Naive thymus-derived CD4-positive, alpha-beta T cell (primary cell): ENCODE measurements at regions not wholly inside any gene's neighbourhood (a gene's known extent, or its start where the extent isn't known, plus 50 kb on each side); places are given as distances from the start of the nearest gene placed in this dataset.
A peak's percentile ranks its signal among the peaks of the same experiment; 100 is the strongest.

ENCODE experiments used
- ATAC-seq: fragments of 150-1000 bp; cut with Tn5 transposase; 2 replicates; pipeline ENCODE4 v1.10.0; 2021; ENCODE audit warnings: mild to moderate bottlenecking, moderate library complexity
- CTCF ChIA-PET: fragments of 350-600 bp; sonication (Branson Sonifier 250); formaldehyde crosslinking; loops from one replicate; lab custom pipeline; 2021; ENCODE audit warnings: antibody characterized with exemption; lab: Charles Lee
- POLR2A ChIA-PET: fragments of 350-600 bp; sonication (Branson Sonifier 250); formaldehyde crosslinking; loops from one replicate; lab custom pipeline; 2021; ENCODE audit warnings: antibody characterized with exemption, inconsistent platforms; lab: Charles Lee
- DNase-seq, 9 donors: peaks; one replicate each; pipeline versions ENCODE4 v3.0.0 to v3.0.0-alpha.2; 2020 to 2022; ENCODE audit warnings: mixed read lengths in 1 of 9
- H3K27ac ChIP-seq: one replicate; pipeline ENCODE4 v1.7.0; 2013; ENCODE audit warnings: mild to moderate bottlenecking, low read depth, low read length, moderate library complexity
- H3K27me3 ChIP-seq, 2 donors: one replicate each; pipeline ENCODE4 v1.7.0; 2013; ENCODE audit warnings: low read length in 2 of 2, mild to moderate bottlenecking in 2 of 2, moderate library complexity in 2 of 2; ENCODE audit not compliant: control insufficient read depth in 2 of 2, insufficient read depth in 2 of 2
- H3K36me3 ChIP-seq, 3 experiments: 1 replicate in 2 of 3; 2 replicates in 1 of 3; pipeline ENCODE4 v1.7.0; 2013; ENCODE audit warnings: low read length in 3 of 3, mild to moderate bottlenecking in 3 of 3, moderate library complexity in 1 of 3; ENCODE audit not compliant: insufficient read depth in 3 of 3, control insufficient read depth in 2 of 3
- H3K4me1 ChIP-seq, 2 donors: one replicate each; pipeline ENCODE4 v1.7.0; 2013; ENCODE audit warnings: low read length in 2 of 2, mild to moderate bottlenecking in 2 of 2, moderate library complexity in 1 of 2; ENCODE audit not compliant: control insufficient read depth in 2 of 2, insufficient read depth in 2 of 2
- H3K4me3 ChIP-seq: 2 replicates; pipeline ENCODE4 v1.7.0; 2013; ENCODE audit warnings: mild to moderate bottlenecking, low read length
- H3K9me3 ChIP-seq, 3 experiments: 1 replicate in 2 of 3; 2 replicates in 1 of 3; pipeline ENCODE4 v1.7.0; 2013; ENCODE audit warnings: low read length in 3 of 3; ENCODE audit not compliant: control insufficient read depth in 2 of 3
- H3K27ac Mint-ChIP-seq, 9 donors: one replicate each; pipeline ENCODE4 v1.8.0; 2020 to 2022; ENCODE audit warnings: mixed read lengths in 9 of 9, mild to moderate bottlenecking in 8 of 9, moderate library complexity in 5 of 9, inconsistent platforms in 2 of 9
- H3K27me3 Mint-ChIP-seq, 5 donors: one replicate each; pipeline ENCODE4 v1.8.0; 2021 to 2022; ENCODE audit warnings: mixed read lengths in 5 of 5, mild to moderate bottlenecking in 1 of 5
- H3K36me3 Mint-ChIP-seq, 5 donors: one replicate each; pipeline ENCODE4 v1.8.0; 2020 to 2022; ENCODE audit warnings: mixed read lengths in 5 of 5, mild to moderate bottlenecking in 3 of 5, inconsistent platforms in 1 of 5
- H3K4me1 Mint-ChIP-seq, 7 donors: one replicate each; pipeline ENCODE4 v1.8.0; 2020 to 2022; ENCODE audit warnings: mixed read lengths in 7 of 7, mild to moderate bottlenecking in 3 of 7, inconsistent platforms in 1 of 7
- H3K4me3 Mint-ChIP-seq, 10 donors: one replicate each; pipeline ENCODE4 v1.8.0; 2020 to 2022; ENCODE audit warnings: mild to moderate bottlenecking in 10 of 10, mixed read lengths in 10 of 10, moderate library complexity in 6 of 10, inconsistent platforms in 2 of 10
- H3K9me3 Mint-ChIP-seq, 11 donors: one replicate each; pipeline ENCODE4 v1.8.0; 2020 to 2022; ENCODE audit warnings: mixed read lengths in 11 of 11, mild to moderate bottlenecking in 4 of 11, inconsistent platforms in 1 of 11, moderate library complexity in 1 of 11
- intact Hi-C, 2 donors: fragments of 100-400 bp; cut with micrococcal nuclease; formaldehyde crosslinking; loops; one replicate each; pipeline ENCODE4 v1.15.1; 2023

- Mint-ChIP-seq H3K4me3 (no peak overlapping the region), H3K9me3 (peaks cover 0 to 12% (median 5%) of the 10 kb centered on the region in 11 donors), H3K4me1 (no peaks in the 10 kb centered on the region), H3K27ac (no peak overlapping the region), H3K36me3 (peaks cover 0 to 3% (median 0%) of the 10 kb centered on the region in 5 donors), H3K27me3 (peaks cover 11 to 45% (median 31%) of the 10 kb centered on the region in 5 donors)
- H3K4me3 ChIP-seq: no peak overlapping the region
- no peaks in the 10 kb centered on the region for H3K36me3 ChIP-seq
- DNase-seq (no peak), ATAC-seq (no peak)
- no peaks in the 10 kb centered on the region for H3K4me1 ChIP-seq
- H3K9me3 ChIP-seq: peaks cover 0 to 9% (median 0%) of the 10 kb centered on the region in 3 experiments
- ChIA-PET CTCF (no interaction called here), POLR2A (no interaction called here)
- intact Hi-C loops: no loop called here
- no peak overlapping the region for H3K27ac ChIP-seq
- no peaks in the 10 kb centered on the region for H3K27me3 ChIP-seq
Observed at GRCh38 chr16:85179344-85180046, 67.2 kb upstream of the CIBAR2 start.

- intact Hi-C loops: no loop called here
- Histone ChIP-seq H3K27me3 (no peaks in the 10 kb centered on the region), H3K36me3 (no peaks in the 10 kb centered on the region), H3K27ac (no peak overlapping the region), H3K4me1 (no peaks in the 10 kb centered on the region), H3K4me3 (no peak overlapping the region), H3K9me3 (peaks cover 0 to 11% (median 0%) of the 10 kb centered on the region in 3 experiments)
- Mint-ChIP-seq H3K27me3 (peaks cover 8 to 45% (median 24%) of the 10 kb centered on the region in 5 donors), H3K4me1 (no peaks in the 10 kb centered on the region), H3K9me3 (peaks cover 0 to 19% (median 10%) of the 10 kb centered on the region in 11 donors), H3K4me3 (no peak overlapping the region), H3K36me3 (peaks cover 0 to 7% (median 3%) of the 10 kb centered on the region in 5 donors), H3K27ac (no peak overlapping the region)
- CTCF ChIA-PET: no interaction called here
- no peak for ATAC-seq
- DNase-seq: no peak
- POLR2A ChIA-PET: no interaction called here
Observed at GRCh38 chr16:85180047-85180826, 68.0 kb upstream of the CIBAR2 start.

DNA sequence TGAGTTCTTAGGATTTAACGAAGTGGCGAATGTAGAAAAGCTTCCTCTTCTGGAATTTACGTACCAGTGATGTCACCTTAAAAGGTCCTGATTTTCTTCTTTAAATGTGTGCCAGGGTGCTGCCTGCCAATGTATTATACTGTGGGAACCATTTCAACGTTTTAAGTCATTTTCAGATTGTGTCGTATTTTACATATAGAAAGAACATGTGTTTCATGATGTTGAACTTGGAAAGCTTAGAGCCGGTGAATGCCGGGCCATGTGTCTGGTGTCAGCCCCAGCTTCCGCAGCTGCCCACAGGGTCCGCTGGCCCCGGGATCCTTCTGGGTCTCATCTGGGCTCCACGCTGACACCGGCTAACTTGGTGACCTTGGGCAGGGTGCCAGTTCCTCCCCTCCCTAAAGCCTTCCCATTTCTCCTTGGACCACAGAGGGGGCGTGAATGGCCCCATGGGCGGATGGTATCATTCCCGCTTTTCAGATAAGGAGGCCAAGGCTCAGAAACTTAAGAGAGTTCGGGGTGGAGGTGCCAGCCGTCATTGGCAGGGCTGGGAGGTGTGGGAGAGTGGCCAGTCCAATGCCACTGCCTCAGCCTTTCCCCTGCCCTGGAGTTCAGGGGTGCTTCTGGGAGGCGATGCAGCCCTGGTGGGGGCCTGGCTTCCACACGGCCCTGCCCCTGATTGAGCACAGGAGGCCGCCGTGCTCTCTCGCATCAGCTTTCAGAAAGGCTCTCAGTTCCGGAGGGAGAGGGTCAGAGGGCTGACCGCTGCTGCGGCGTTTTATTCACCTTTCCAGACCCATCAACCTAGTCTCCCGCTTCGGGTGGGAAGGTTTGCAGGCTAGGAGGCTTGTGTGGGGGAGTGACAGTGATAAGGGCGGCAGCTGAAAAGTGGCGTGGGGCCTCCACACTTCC lies 68.8 kb upstream of the CIBAR2 start:
- Mint-ChIP-seq H3K4me3 (no peak overlapping the region), H3K9me3 (peaks cover 0 to 23% (median 10%) of the 10 kb centered on the region in 11 donors), H3K4me1 (no peaks in the 10 kb centered on the region), H3K27ac (no peak overlapping the region), H3K27me3 (peaks cover 4 to 37% (median 17%) of the 10 kb centered on the region in 5 donors), H3K36me3 (peaks cover 0 to 7% (median 3%) of the 10 kb centered on the region in 5 donors)
- H3K9me3 ChIP-seq: peaks cover 0 to 11% (median 0%) of the 10 kb centered on the region in 3 experiments
- ChIA-PET POLR2A (no interaction called here), CTCF (no interaction called here)
- no peaks in the 10 kb centered on the region for H3K4me1 ChIP-seq
- intact Hi-C loops: no loop called here
- ATAC-seq (no peak), DNase-seq (no peak)
- H3K4me3 ChIP-seq: no peak overlapping the region
- H3K27ac ChIP-seq: no peak overlapping the region
- no peaks in the 10 kb centered on the region for H3K36me3 ChIP-seq
- H3K27me3 ChIP-seq: no peaks in the 10 kb centered on the region

DNA sequence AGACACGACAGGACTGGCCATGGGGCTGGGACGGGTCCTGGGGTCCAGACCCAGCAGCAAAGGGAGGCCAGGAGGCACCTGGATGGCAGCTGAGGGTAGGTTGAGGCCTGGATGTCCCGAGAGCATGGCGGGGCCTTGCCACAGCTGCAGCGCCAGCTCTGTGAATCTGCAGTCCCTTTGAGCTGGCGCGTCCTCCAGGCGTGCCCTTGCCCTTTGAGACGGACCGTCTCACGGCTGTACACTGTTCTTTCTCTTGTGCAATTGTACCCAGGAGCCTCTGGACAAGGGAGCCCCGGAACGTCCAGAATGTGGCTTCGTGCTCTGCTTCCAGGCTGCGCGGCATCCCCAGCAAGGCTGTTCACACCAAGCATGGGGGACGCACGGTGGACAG lies 69.5 kb upstream of the CIBAR2 start:
- Mint-ChIP-seq H3K9me3 (peaks cover 0 to 23% (median 10%) of the 10 kb centered on the region in 11 donors), H3K36me3 (peaks cover 0 to 7% (median 3%) of the 10 kb centered on the region in 5 donors), H3K27me3 (peaks cover 3 to 30% (median 17%) of the 10 kb centered on the region in 5 donors), H3K27ac (no peak overlapping the region), H3K4me3 (no peak overlapping the region), H3K4me1 (no peaks in the 10 kb centered on the region)
- no peak for DNase-seq
- CTCF ChIA-PET: no interaction called here
- POLR2A ChIA-PET: no interaction called here
- H3K36me3 ChIP-seq: no peaks in the 10 kb centered on the region
- intact Hi-C loops: no loop called here
- no peaks in the 10 kb centered on the region for H3K4me1 ChIP-seq
- H3K27me3 ChIP-seq: no peaks in the 10 kb centered on the region
- no peak overlapping the region for H3K27ac ChIP-seq
- ATAC-seq: no peak
- H3K4me3 ChIP-seq: no peak overlapping the region
- peaks cover 0 to 11% (median 0%) of the 10 kb centered on the region in 3 experiments for H3K9me3 ChIP-seq

DNA sequence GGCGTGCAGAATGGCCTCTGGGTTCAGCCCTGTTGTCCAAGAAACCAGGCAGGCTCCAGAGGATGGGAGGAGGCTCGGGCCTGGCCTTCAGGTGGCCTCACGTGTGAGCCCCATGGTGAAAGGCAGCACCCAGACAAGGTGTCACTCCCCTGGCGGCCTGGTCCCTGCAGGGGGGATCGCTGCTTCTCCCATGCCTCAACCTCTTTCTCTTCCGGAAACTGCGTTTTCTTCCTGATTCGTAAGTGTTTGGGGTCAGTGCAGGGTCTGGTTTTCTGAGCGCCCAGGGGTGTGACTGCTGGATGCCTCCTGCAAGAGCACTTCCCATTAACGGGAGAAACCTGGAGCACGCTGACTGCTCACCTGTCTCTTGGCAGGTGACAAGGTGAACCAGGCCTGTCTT lies 70.0 kb upstream of the CIBAR2 start:
- H3K36me3 ChIP-seq: no peaks in the 10 kb centered on the region
- Mint-ChIP-seq H3K27ac (no peak overlapping the region), H3K4me1 (no peaks in the 10 kb centered on the region), H3K4me3 (no peak overlapping the region), H3K36me3 (peaks cover 0 to 7% (median 3%) of the 10 kb centered on the region in 5 donors), H3K9me3 (peaks cover 0 to 23% (median 10%) of the 10 kb centered on the region in 11 donors), H3K27me3 (peaks cover 3 to 24% (median 15%) of the 10 kb centered on the region in 5 donors)
- no peaks in the 10 kb centered on the region for H3K4me1 ChIP-seq
- POLR2A ChIA-PET: no interaction called here
- no peak overlapping the region for H3K4me3 ChIP-seq
- CTCF ChIA-PET: no interaction called here
- H3K27ac ChIP-seq: no peak overlapping the region
- H3K9me3 ChIP-seq: peaks cover 0 to 11% (median 0%) of the 10 kb centered on the region in 3 experiments
- ATAC-seq (no peak), DNase-seq (no peak)
- H3K27me3 ChIP-seq: no peaks in the 10 kb centered on the region
- intact Hi-C loops: no loop called here

DNA sequence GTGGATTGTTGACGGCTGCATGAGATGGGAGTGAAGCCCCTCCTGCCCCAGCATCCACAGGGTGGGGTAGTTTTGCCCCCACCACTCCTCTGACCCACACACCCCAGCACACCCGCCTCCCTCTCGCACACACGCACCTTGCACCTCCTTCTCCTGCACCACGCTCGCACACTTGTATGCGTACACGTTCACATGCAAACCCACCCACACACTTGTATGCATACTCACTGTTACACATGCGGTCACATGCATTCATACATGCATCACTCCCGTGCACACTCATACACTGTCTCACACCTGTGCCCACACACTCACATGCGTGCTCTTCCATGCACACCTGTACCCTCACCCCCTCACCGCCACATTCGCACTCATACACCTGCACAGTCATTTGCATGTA lies 70.5 kb upstream of the CIBAR2 start:
- DNase-seq (no peak), ATAC-seq (peak; percentile 16)
- peaks cover 0 to 11% (median 0%) of the 10 kb centered on the region in 3 experiments for H3K9me3 ChIP-seq
- peaks cover 0 to 7% (median 3%) of the 10 kb centered on the region in 5 donors for H3K36me3 Mint-ChIP-seq
- intact Hi-C loops: no loop called here
- no peak overlapping the region for H3K27ac Mint-ChIP-seq
- H3K4me3 Mint-ChIP-seq: no peak overlapping the region
- H3K27me3 Mint-ChIP-seq: peaks cover 0 to 20% (median 10%) of the 10 kb centered on the region in 5 donors
- POLR2A ChIA-PET: no interaction called here
- H3K4me1 ChIP-seq: no peaks in the 10 kb centered on the region
- no peak overlapping the region for H3K27ac ChIP-seq
- no peaks in the 10 kb centered on the region for H3K27me3 ChIP-seq
- H3K4me3 ChIP-seq: no peak overlapping the region
- CTCF ChIA-PET: no interaction called here
- H3K4me1 Mint-ChIP-seq: no peaks in the 10 kb centered on the region
- H3K9me3 Mint-ChIP-seq: peaks cover 0 to 23% (median 10%) of the 10 kb centered on the region in 11 donors
- H3K36me3 ChIP-seq: no peaks in the 10 kb centered on the region
